ENCODE measurements at regions not wholly inside any gene's neighbourhood (a gene's known extent, or its start where the extent isn't known, plus 50 kb on each side); places are given as distances from the start of the nearest gene placed in this dataset.

DNA sequence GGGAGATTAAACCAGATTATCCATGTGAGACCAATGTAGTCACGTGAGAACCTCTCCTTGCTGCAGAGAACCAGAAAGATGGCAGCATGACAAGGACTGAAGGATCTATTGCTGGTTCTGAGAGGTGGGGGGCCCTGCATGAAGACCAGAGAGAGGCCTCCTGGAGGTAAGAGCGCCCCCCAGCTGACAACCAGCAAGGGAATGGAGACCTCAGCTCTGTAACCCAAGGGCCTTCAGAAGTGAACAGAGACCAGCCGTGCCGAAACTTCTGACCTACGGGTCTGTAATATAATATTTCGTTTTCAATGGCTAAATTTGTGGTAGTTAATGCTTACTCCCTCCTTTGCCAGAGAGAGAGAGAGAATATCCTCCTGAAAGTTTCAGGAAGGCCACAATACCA is 524.1 kb upstream of the TBX3 start:
- no peaks in the 10 kb centered on the region for H3K9me2 ChIP-seq (ENCODE audit: insufficient read depth, low read length)
- no peaks in the 10 kb centered on the region for H4K20me1 ChIP-seq (ENCODE audit: insufficient read depth)
- no peak overlapping the region for H2AFZ ChIP-seq (ENCODE audit: low read depth, low read length)
- H3K79me2 ChIP-seq (replicated peaks; ENCODE audit: insufficient read depth, low read length): no peaks in the 10 kb centered on the region
- H3K36me3 ChIP-seq (ENCODE audit: insufficient read depth, low read length): no peaks in the 10 kb centered on the region
- no peaks in the 10 kb centered on the region for H3K9me3 ChIP-seq (ENCODE audit: low read length)
- H3K4me2 ChIP-seq (ENCODE audit: low read length): no peak overlapping the region
- no peaks in the 10 kb centered on the region for H3F3A ChIP-seq (ENCODE audit: insufficient read depth, low read length, poor library complexity, severe bottlenecking)
- H3K27ac ChIP-seq (ENCODE audit: low read length): no peak overlapping the region
- no peak overlapping the region for H3K9ac ChIP-seq (ENCODE audit: low read length)
- H3K27me3 ChIP-seq (ENCODE audit: insufficient read depth, low read depth, low read length): no peaks in the 10 kb centered on the region
- no peak for TF ChIP-seq TAF1 (IDR thresholded peaks at IDR 0.05; ENCODE audit: low read depth)
- TF ChIP-seq MXI1 (conservative IDR thresholded peaks at IDR 0.05; ENCODE audit: poor library complexity, severe bottlenecking): no peak
- no peak for TF ChIP-seq SMC3 (conservative IDR thresholded peaks at IDR 0.05; ENCODE audit: poor library complexity)
- H3K4me3 ChIP-seq (ENCODE audit: low read length): no peak overlapping the region

- TF ChIP-seq MXI1 (conservative IDR thresholded peaks at IDR 0.05; ENCODE audit: poor library complexity, severe bottlenecking): no peak
- TF ChIP-seq, protein P1, sequence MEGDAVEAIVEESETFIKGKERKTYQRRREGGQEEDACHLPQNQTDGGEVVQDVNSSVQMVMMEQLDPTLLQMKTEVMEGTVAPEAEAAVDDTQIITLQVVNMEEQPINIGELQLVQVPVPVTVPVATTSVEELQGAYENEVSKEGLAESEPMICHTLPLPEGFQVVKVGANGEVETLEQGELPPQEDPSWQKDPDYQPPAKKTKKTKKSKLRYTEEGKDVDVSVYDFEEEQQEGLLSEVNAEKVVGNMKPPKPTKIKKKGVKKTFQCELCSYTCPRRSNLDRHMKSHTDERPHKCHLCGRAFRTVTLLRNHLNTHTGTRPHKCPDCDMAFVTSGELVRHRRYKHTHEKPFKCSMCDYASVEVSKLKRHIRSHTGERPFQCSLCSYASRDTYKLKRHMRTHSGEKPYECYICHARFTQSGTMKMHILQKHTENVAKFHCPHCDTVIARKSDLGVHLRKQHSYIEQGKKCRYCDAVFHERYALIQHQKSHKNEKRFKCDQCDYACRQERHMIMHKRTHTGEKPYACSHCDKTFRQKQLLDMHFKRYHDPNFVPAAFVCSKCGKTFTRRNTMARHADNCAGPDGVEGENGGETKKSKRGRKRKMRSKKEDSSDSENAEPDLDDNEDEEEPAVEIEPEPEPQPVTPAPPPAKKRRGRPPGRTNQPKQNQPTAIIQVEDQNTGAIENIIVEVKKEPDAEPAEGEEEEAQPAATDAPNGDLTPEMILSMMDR (IDR thresholded peaks at IDR 0.05; ENCODE audit: poor library complexity, severe bottlenecking): no peak
- no peak for TF ChIP-seq SMC3 (conservative IDR thresholded peaks at IDR 0.05; ENCODE audit: poor library complexity)
- TF ChIP-seq, protein P2, sequence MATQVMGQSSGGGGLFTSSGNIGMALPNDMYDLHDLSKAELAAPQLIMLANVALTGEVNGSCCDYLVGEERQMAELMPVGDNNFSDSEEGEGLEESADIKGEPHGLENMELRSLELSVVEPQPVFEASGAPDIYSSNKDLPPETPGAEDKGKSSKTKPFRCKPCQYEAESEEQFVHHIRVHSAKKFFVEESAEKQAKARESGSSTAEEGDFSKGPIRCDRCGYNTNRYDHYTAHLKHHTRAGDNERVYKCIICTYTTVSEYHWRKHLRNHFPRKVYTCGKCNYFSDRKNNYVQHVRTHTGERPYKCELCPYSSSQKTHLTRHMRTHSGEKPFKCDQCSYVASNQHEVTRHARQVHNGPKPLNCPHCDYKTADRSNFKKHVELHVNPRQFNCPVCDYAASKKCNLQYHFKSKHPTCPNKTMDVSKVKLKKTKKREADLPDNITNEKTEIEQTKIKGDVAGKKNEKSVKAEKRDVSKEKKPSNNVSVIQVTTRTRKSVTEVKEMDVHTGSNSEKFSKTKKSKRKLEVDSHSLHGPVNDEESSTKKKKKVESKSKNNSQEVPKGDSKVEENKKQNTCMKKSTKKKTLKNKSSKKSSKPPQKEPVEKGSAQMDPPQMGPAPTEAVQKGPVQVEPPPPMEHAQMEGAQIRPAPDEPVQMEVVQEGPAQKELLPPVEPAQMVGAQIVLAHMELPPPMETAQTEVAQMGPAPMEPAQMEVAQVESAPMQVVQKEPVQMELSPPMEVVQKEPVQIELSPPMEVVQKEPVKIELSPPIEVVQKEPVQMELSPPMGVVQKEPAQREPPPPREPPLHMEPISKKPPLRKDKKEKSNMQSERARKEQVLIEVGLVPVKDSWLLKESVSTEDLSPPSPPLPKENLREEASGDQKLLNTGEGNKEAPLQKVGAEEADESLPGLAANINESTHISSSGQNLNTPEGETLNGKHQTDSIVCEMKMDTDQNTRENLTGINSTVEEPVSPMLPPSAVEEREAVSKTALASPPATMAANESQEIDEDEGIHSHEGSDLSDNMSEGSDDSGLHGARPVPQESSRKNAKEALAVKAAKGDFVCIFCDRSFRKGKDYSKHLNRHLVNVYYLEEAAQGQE (IDR thresholded peaks at IDR 0.05; ENCODE audit: borderline replicate concordance): no peak
- no peak for TF ChIP-seq TAF1 (IDR thresholded peaks at IDR 0.05; ENCODE audit: low read depth)
- no peak for TF ChIP-seq RAD21 (conservative IDR thresholded peaks at IDR 0.05)
- no peak for TF ChIP-seq EP300 (conservative IDR thresholded peaks at IDR 0.05; ENCODE audit: poor library complexity, severe bottlenecking)
- TF ChIP-seq POLR2AphosphoS5 (IDR thresholded peaks at IDR 0.05): no peak
- TF ChIP-seq EZH2 (IDR thresholded peaks at IDR 0.05; ENCODE audit: borderline replicate concordance, insufficient read depth, low read length, poor library complexity, severe bottlenecking): no peak
- Histone ChIP-seq H3K4me3 (ENCODE audit: low read length) (no peak overlapping the region), H3K27ac (ENCODE audit: low read length) (no peak overlapping the region), H3K9me3 (ENCODE audit: low read length) (no peaks in the 10 kb centered on the region), H3K79me2 (replicated peaks; ENCODE audit: insufficient read depth, low read length) (no peaks in the 10 kb centered on the region), H3K9me2 (ENCODE audit: insufficient read depth, low read length) (no peaks in the 10 kb centered on the region), H3F3A (ENCODE audit: insufficient read depth, low read length, poor library complexity, severe bottlenecking) (no peaks in the 10 kb centered on the region), H3K4me2 (ENCODE audit: low read length) (no peak overlapping the region), H3K9ac (ENCODE audit: low read length) (no peak overlapping the region), H3K27me3 (ENCODE audit: insufficient read depth, low read depth, low read length) (no peaks in the 10 kb centered on the region), H4K20me1 (ENCODE audit: insufficient read depth) (no peaks in the 10 kb centered on the region), H2AFZ (ENCODE audit: low read depth, low read length) (no peak overlapping the region), H3K36me3 (ENCODE audit: insufficient read depth, low read length) (no peaks in the 10 kb centered on the region)
These were observed 523.4 kb upstream of the TBX3 start for GRCh38 chr12:115207216-115207915.
